Liver (tissue), 8 donors: ENCODE measurements at regions not wholly inside any gene's neighbourhood (a gene's known extent, or its start where the extent isn't known, plus 50 kb on each side); places are given as distances from the start of the nearest gene placed in this dataset.

Experiments used
- DNase-seq: peaks from one replicate; pipeline ENCODE4 v3.0.0-alpha.2; 2017; ENCODE audit warnings: low spot score
- H3K27ac ChIP-seq, 2 donors: one replicate each; pipeline ENCODE4 v1.7.0; 2013; ENCODE audit warnings: inconsistent platforms in 2 of 2, low read length in 2 of 2, control low read depth in 1 of 2, low read depth in 1 of 2, mild to moderate bottlenecking in 1 of 2
- H3K27me3 ChIP-seq, 4 donors: one replicate each; pipeline versions ENCODE4 v1.6.1 to v1.7.0; 2013; ENCODE audit warnings: low read length in 3 of 4, inconsistent platforms in 1 of 4, mild to moderate bottlenecking in 1 of 4, moderate library complexity in 1 of 4; ENCODE audit not compliant: control insufficient read depth in 4 of 4, insufficient read depth in 4 of 4
- H3K36me3 ChIP-seq, 4 donors: one replicate each; pipeline versions ENCODE4 v1.6.1 to v1.7.0; 2013; ENCODE audit warnings: low read length in 3 of 4, mild to moderate bottlenecking in 3 of 4, low read depth in 1 of 4, moderate library complexity in 1 of 4; ENCODE audit not compliant: control insufficient read depth in 4 of 4, insufficient read depth in 3 of 4
- H3K4me1 ChIP-seq, 4 donors: one replicate each; pipeline versions ENCODE4 v1.6.1 to v1.7.0; 2013; ENCODE audit warnings: low read length in 3 of 4, mild to moderate bottlenecking in 3 of 4, moderate library complexity in 1 of 4; ENCODE audit not compliant: control insufficient read depth in 4 of 4, insufficient read depth in 4 of 4
- H3K4me3 ChIP-seq, 3 donors: one replicate each; pipeline versions ENCODE4 v1.6.1 to v1.7.0; 2013; ENCODE audit warnings: low read length in 3 of 3, control low read depth in 1 of 3, low read depth in 1 of 3, mild to moderate bottlenecking in 1 of 3
- H3K9ac ChIP-seq, 2 donors: one replicate each; pipeline ENCODE4 v1.7.0; 2013; ENCODE audit warnings: low read length in 2 of 2, mild to moderate bottlenecking in 2 of 2, moderate library complexity in 2 of 2, control low read depth in 1 of 2, low read depth in 1 of 2
- H3K9me3 ChIP-seq, 4 donors: one replicate each; pipeline versions ENCODE4 v1.6.1 to v1.7.0; 2013; ENCODE audit warnings: low read length in 3 of 4; ENCODE audit not compliant: control insufficient read depth in 4 of 4
- ATF3 ChIP-seq: IDR thresholded peaks from 2 replicates; pipeline ENCODE4 v1.6.1; 2016; ENCODE audit warnings: antibody characterized with exemption
- CTCF ChIP-seq: fragments of 150-350 bp; IDR thresholded peaks from 2 replicates; pipeline ENCODE4 v1.5.1; 2017; ENCODE audit warnings: improper control_type of control experiment, low read depth, low read length; ENCODE audit not compliant: missing input control
- EGR1 ChIP-seq, 2 donors: IDR thresholded peaks; 2 replicates each; pipeline ENCODE4 v1.6.1; 2016 to 2018; ENCODE audit warnings: antibody characterized with exemption in 2 of 2, low read depth in 2 of 2
- FOXA1 ChIP-seq: IDR thresholded peaks from 2 replicates; pipeline ENCODE4 v1.6.1; 2016; ENCODE audit warnings: antibody characterized with exemption
- FOXA2 ChIP-seq: IDR thresholded peaks from 2 replicates; pipeline ENCODE4 v1.6.1; 2016; ENCODE audit warnings: antibody characterized with exemption
- GABPA ChIP-seq, 2 donors: IDR thresholded peaks in 1 of 2; conservative IDR thresholded peaks in 1 of 2; 2 replicates each; pipeline ENCODE4 v1.6.1; 2016; ENCODE audit warnings: antibody characterized with exemption in 2 of 2, mild to moderate bottlenecking in 1 of 2, moderate library complexity in 1 of 2
- HNF4A ChIP-seq, 2 donors: conservative IDR thresholded peaks; 2 replicates each; pipeline ENCODE4 v1.6.1; 2016; ENCODE audit warnings: antibody characterized with exemption in 2 of 2, mild to moderate bottlenecking in 2 of 2
- HNF4G ChIP-seq: IDR thresholded peaks from 2 replicates; pipeline ENCODE4 v1.6.1; 2016; ENCODE audit warnings: antibody characterized with exemption
- JUND ChIP-seq, 2 donors: IDR thresholded peaks; 2 replicates each; pipeline ENCODE4 v1.6.1; 2016; ENCODE audit warnings: antibody characterized with exemption in 2 of 2
- NR2F2 ChIP-seq: IDR thresholded peaks from 2 replicates; pipeline ENCODE4 v1.6.1; 2016; ENCODE audit warnings: antibody characterized with exemption
- RAD21 ChIP-seq, 2 donors: IDR thresholded peaks; 2 replicates each; pipeline ENCODE4 v1.6.1; 2016; ENCODE audit warnings: antibody characterized with exemption in 2 of 2, mild to moderate bottlenecking in 2 of 2
- RXRA ChIP-seq, 2 donors: IDR thresholded peaks; 2 replicates each; pipeline ENCODE4 v1.6.1; 2017 to 2018; ENCODE audit warnings: antibody characterized with exemption in 2 of 2, mild to moderate bottlenecking in 1 of 2
- SP1 ChIP-seq: IDR thresholded peaks from 2 replicates; pipeline ENCODE4 v1.6.1; 2018; ENCODE audit warnings: antibody characterized with exemption, mild to moderate bottlenecking
- TAF1 ChIP-seq: conservative IDR thresholded peaks from 2 replicates; pipeline ENCODE4 v1.6.1; 2016; ENCODE audit warnings: antibody characterized with exemption, mild to moderate bottlenecking
- YY1 ChIP-seq: IDR thresholded peaks from 2 replicates; pipeline ENCODE4 v1.6.1; 2016; ENCODE audit warnings: antibody characterized with exemption, mild to moderate bottlenecking
- ZBTB33 ChIP-seq: IDR thresholded peaks from 2 replicates; pipeline ENCODE4 v1.6.1; 2016; ENCODE audit warnings: antibody characterized with exemption
- WGBS: extraction: QIAGEN DNeasy Blood & Tissue Kit; methylation state at CpG from one replicate; pipeline ENCODE4 v1.1.7; 2013; 5-methylcytosine and 5-hydroxymethylcytosine counted together
- donor health status: healthy.
- donor health status: healthy.
- donor health status: healthy.
- donor health status: healthy.
- donor health status: healthy.

- no peak for TF ChIP-seq HNF4A (conservative IDR thresholded peaks at IDR 0.05)
- no peak for TF ChIP-seq EGR1 (IDR thresholded peaks at IDR 0.05; ENCODE audit: low read depth in 2 of 2)
- TF ChIP-seq RAD21 (IDR thresholded peaks at IDR 0.05): no peak
- TF ChIP-seq ZBTB33: no peak
- TF ChIP-seq RXRA (IDR thresholded peaks at IDR 0.05): no peak
- TF ChIP-seq TAF1: no peak
- no peak for TF ChIP-seq YY1
- TF ChIP-seq SP1: no peak
- no peak for TF ChIP-seq JUND (IDR thresholded peaks at IDR 0.05)
- TF ChIP-seq NR2F2: no peak
Measured at GRCh38 chr3:81876826-81877225, 115.4 kb upstream of the GBE1 start (continued).

GRCh38 chr3:81874738-81875137 lies 113.3 kb upstream of the GBE1 start:
- no peak overlapping the region for H3K27ac ChIP-seq
- no peak for DNase-seq
- H3K9ac ChIP-seq: no peak overlapping the region
- no peaks in the 10 kb centered on the region for H3K27me3 ChIP-seq
- no peaks in the 10 kb centered on the region for H3K36me3 ChIP-seq
- no peak overlapping the region for H3K4me3 ChIP-seq
- H3K4me1 ChIP-seq: peaks cover 0 to 12% (median 5%) of the 10 kb centered on the region in 4 donors
- no peaks in the 10 kb centered on the region for H3K9me3 ChIP-seq
- TF ChIP-seq NR2F2 (no peak), FOXA2 (no peak), HNF4A (conservative IDR thresholded peaks at IDR 0.05) (no peak), YY1 (no peak), HNF4G (no peak), RAD21 (IDR thresholded peaks at IDR 0.05) (no peak), RXRA (IDR thresholded peaks at IDR 0.05) (no peak), FOXA1 (no peak), EGR1 (IDR thresholded peaks at IDR 0.05; ENCODE audit: low read depth in 2 of 2) (no peak), JUND (IDR thresholded peaks at IDR 0.05) (no peak), SP1 (no peak)

- Histone ChIP-seq H3K4me3 (no peak overlapping the region), H3K27me3 (no peaks in the 10 kb centered on the region), H3K9me3 (no peaks in the 10 kb centered on the region), H3K36me3 (no peaks in the 10 kb centered on the region), H3K4me1 (peaks cover 0 to 26% (median 18%) of the 10 kb centered on the region in 4 donors), H3K27ac (no peak overlapping the region), H3K9ac (no peak overlapping the region)
- 59% methylated on average over 1 of the region's 1 CpG for WGBS
- no peak for TF ChIP-seq EGR1 (IDR thresholded peaks at IDR 0.05; ENCODE audit: low read depth in 2 of 2)
- TF ChIP-seq SP1: no peak
- no peak for TF ChIP-seq YY1
- TF ChIP-seq FOXA2: no peak
- no peak for TF ChIP-seq JUND (IDR thresholded peaks at IDR 0.05)
- TF ChIP-seq CTCF: no peak
- TF ChIP-seq HNF4G: no peak
- TF ChIP-seq HNF4A (conservative IDR thresholded peaks at IDR 0.05): no peak
- TF ChIP-seq FOXA1: no peak
- no peak for TF ChIP-seq NR2F2
- TF ChIP-seq RXRA (IDR thresholded peaks at IDR 0.05): no peak
- TF ChIP-seq ATF3: no peak
- TF ChIP-seq GABPA (IDR thresholded peaks at IDR 0.05 in 1 of 2, conservative IDR thresholded peaks at IDR 0.05 in 1 of 2): no peak
- no peak for DNase-seq
Measured at GRCh38 chr3:81872566-81872965, 111.1 kb upstream of the GBE1 start.
